NCI-H2196 (cell line): ENCODE measurements at regions not wholly inside any gene's neighbourhood (a gene's known extent, or its start where the extent isn't known, plus 50 kb on each side); places are given as distances from the start of the nearest gene placed in this dataset.

ENCODE experiments used
- DNase-seq: peaks from one replicate; lab custom pipeline; 2025; ENCODE audit not compliant: unreplicated experiment; lab: John Stamatoyannopoulos, UW

- DNase-seq: no peak
These were observed 60.1 kb upstream of the OTX2 start for GRCh38 chr14:56870336-56870735.

- DNase-seq: no peak
These were observed 58.4 kb upstream of the OTX2 start for GRCh38 chr14:56868660-56869059.

GRCh38 chr14:56862836-56863235, 52.6 kb upstream of the OTX2 start:
- DNase-seq: no peak

GRCh38 chr14:56860441-56860840, 50.2 kb upstream of the OTX2 start:
- DNase-seq: no peak
